Mesothelial cell of epicardium (in vitro differentiated cells): ENCODE measurements at regions not wholly inside any gene's neighbourhood (a gene's known extent, or its start where the extent isn't known, plus 50 kb on each side); places are given as distances from the start of the nearest gene placed in this dataset.

Source experiments
- DNase-seq, 2 experiments: peaks; one replicate each; pipeline ENCODE4 v3.0.0; 2021; ENCODE audit warnings: low spot score in 2 of 2; ENCODE audit not compliant: unreplicated experiment in 2 of 2
- H3K27ac Mint-ChIP-seq: 2 replicates; pipeline ENCODE4 v1.8.0; 2021; ENCODE audit warnings: mixed read lengths
- H3K27me3 Mint-ChIP-seq: 2 replicates; pipeline ENCODE4 v1.8.0; 2021; ENCODE audit warnings: low read depth, mixed read lengths
- H3K36me3 Mint-ChIP-seq: 2 replicates; pipeline ENCODE4 v1.8.0; 2021; ENCODE audit warnings: mixed read lengths
- H3K4me1 Mint-ChIP-seq: 2 replicates; pipeline ENCODE4 v1.8.0; 2021; ENCODE audit warnings: mixed read lengths
- H3K4me3 Mint-ChIP-seq: 2 replicates; pipeline ENCODE4 v1.8.0; 2021; ENCODE audit warnings: mild to moderate bottlenecking, moderate library complexity, mixed read lengths
- H3K9me3 Mint-ChIP-seq: 2 replicates; pipeline ENCODE4 v1.8.0; 2021; ENCODE audit warnings: mixed read lengths
- CTCF ChIP-seq: fragments of 200-600 bp; sonication (generic); IDR thresholded peaks from one replicate; pipeline ENCODE4 v1.5.0; 2021; ENCODE audit warnings: antibody characterized with exemption; ENCODE audit not compliant: unreplicated experiment

GRCh38 chr11:16618431-16618830 is 120.0 kb upstream of the C11orf58 start:
- no peak for DNase-seq
- Mint-ChIP-seq H3K4me3 (no peak overlapping the region), H3K27me3 (peaks cover 56% of the 10 kb centered on the region), H3K9me3 (peaks cover 5% of the 10 kb centered on the region), H3K36me3 (no peaks in the 10 kb centered on the region), H3K27ac (no peak overlapping the region), H3K4me1 (peaks cover 5% of the 10 kb centered on the region)
- TF ChIP-seq CTCF, result no peak

- peaks cover 57% of the 10 kb centered on the region for H3K27me3 Mint-ChIP-seq
- no peaks in the 10 kb centered on the region for H3K9me3 Mint-ChIP-seq
- no peaks in the 10 kb centered on the region for H3K36me3 Mint-ChIP-seq
- TF ChIP-seq CTCF, result no peak
- no peak for DNase-seq
- peaks cover 33% of the 10 kb centered on the region for H3K4me1 Mint-ChIP-seq
- no peak overlapping the region for H3K4me3 Mint-ChIP-seq
- no peak overlapping the region for H3K27ac Mint-ChIP-seq
Measured at GRCh38 chr11:16615480-16615879, 123.0 kb upstream of the C11orf58 start.

- H3K27ac Mint-ChIP-seq, result peak overlapping the region; percentile 70
- peaks cover 33% of the 10 kb centered on the region for H3K4me1 Mint-ChIP-seq
- peak; percentile 81 for TF ChIP-seq CTCF
- peaks cover 51% of the 10 kb centered on the region for H3K27me3 Mint-ChIP-seq
- DNase-seq, result peak in 1 of 2 experiments; percentile 89
- H3K4me3 Mint-ChIP-seq, result peak overlapping the region; percentile 84
- no peaks in the 10 kb centered on the region for H3K9me3 Mint-ChIP-seq
- no peaks in the 10 kb centered on the region for H3K36me3 Mint-ChIP-seq
Measured at GRCh38 chr11:16613512-16614381, 124.7 kb upstream of the C11orf58 start.

GRCh38 chr11:16613262-16613511 is 125.3 kb upstream of the C11orf58 start:
- Mint-ChIP-seq H3K9me3 (no peaks in the 10 kb centered on the region), H3K4me1 (peaks cover 32% of the 10 kb centered on the region), H3K36me3 (no peaks in the 10 kb centered on the region), H3K27me3 (peaks cover 45% of the 10 kb centered on the region), H3K27ac (peak overlapping the region; percentile 28), H3K4me3 (peak overlapping the region; percentile 84)
- TF ChIP-seq CTCF, result no peak
- DNase-seq, result no peak

- DNase-seq, result no peak
- H3K4me1 Mint-ChIP-seq, result peaks cover 32% of the 10 kb centered on the region
- H3K27me3 Mint-ChIP-seq, result peaks cover 44% of the 10 kb centered on the region
- H3K27ac Mint-ChIP-seq, result peak overlapping the region; percentile 28
- no peak for TF ChIP-seq CTCF
- no peaks in the 10 kb centered on the region for H3K36me3 Mint-ChIP-seq
- H3K4me3 Mint-ChIP-seq, result peak overlapping the region; percentile 84
- no peaks in the 10 kb centered on the region for H3K9me3 Mint-ChIP-seq
Measured at GRCh38 chr11:16612566-16613261, 125.7 kb upstream of the C11orf58 start.
